Panc1 (cell line): ENCODE measurements at regions not wholly inside any gene's neighbourhood (a gene's known extent, or its start where the extent isn't known, plus 50 kb on each side); places are given as distances from the start of the nearest gene placed in this dataset.
"Not testable (repeated sequence)": the region's sequence is repeated elsewhere in the genome, so short reads cannot be mapped to it uniquely, and the experiment has no call there.

Experiments used
- ATAC-seq: fragments of 200-7000 bp; cut with Tn5 transposase; 2 replicates; pipeline ENCODE4 v1.9.1; 2020; ENCODE audit warnings: mild to moderate bottlenecking, moderate library complexity
- BruUV-seq: library from RNA; stranded (reverse); fragments of 400-500 nt; replicated peaks from 2 replicates; lab custom pipeline; 2021; lab: Mats Ljungman, UMichigan
- CTCF ChIA-PET: fragments of 300-600 bp; sonication (Branson Sonifier 250); formaldehyde crosslinking; loops from one replicate; lab custom pipeline; 2022; ENCODE audit warnings: antibody characterized with exemption; lab: Charles Lee
- POLR2A ChIA-PET: fragments of 300-600 bp; sonication (Branson Sonifier 250); formaldehyde crosslinking; loops from one replicate; lab custom pipeline; 2022; ENCODE audit warnings: antibody characterized with exemption; lab: Charles Lee
- DNase-seq: peaks from one replicate; pipeline ENCODE4 v3.0.0-alpha.2; 2010; ENCODE audit warnings: low read depth, low spot score
- H3K27ac ChIP-seq: 2 replicates; pipeline ENCODE4 v1.5.1; 2011; ENCODE audit warnings: mild to moderate bottlenecking, low read length, inconsistent platforms
- H3K27me3 ChIP-seq: fragments of 200-500 bp; sonication (Bioruptor generic); 2 replicates; pipeline ENCODE4 v1.6.0; 2014; ENCODE audit warnings: low read length, inconsistent platforms; ENCODE audit not compliant: control insufficient read depth, insufficient read depth
- H3K36me3 ChIP-seq: fragments of 200-500 bp; sonication (Bioruptor generic); 2 replicates; pipeline ENCODE4 v1.5.1; 2014; ENCODE audit warnings: inconsistent platforms, mild to moderate bottlenecking, low read length, moderate library complexity; ENCODE audit not compliant: control insufficient read depth, insufficient read depth
- H3K4me1 ChIP-seq: 2 replicates; pipeline ENCODE4 v1.5.1; 2011; ENCODE audit warnings: inconsistent platforms, mild to moderate bottlenecking, low read length, moderate library complexity; ENCODE audit not compliant: control insufficient read depth, insufficient read depth
- H3K4me3 ChIP-seq, 2 experiments: 2 replicates each; pipeline ENCODE4 v1.5.1; 2011 to 2012; ENCODE audit warnings: low read depth in 2 of 2, low read length in 2 of 2, mild to moderate bottlenecking in 2 of 2, inconsistent platforms in 1 of 2, moderate library complexity in 1 of 2
- H3K9me3 ChIP-seq: fragments of 200-500 bp; sonication (Bioruptor generic); 2 replicates; pipeline ENCODE4 v1.5.1; 2014; ENCODE audit warnings: low read depth, mild to moderate bottlenecking, inconsistent platforms, low read length, moderate library complexity; ENCODE audit not compliant: control insufficient read depth, insufficient read depth
- POLR2AphosphoS5 ChIP-seq: IDR thresholded peaks from 2 replicates; pipeline ENCODE4 v1.6.1; 2012; ENCODE audit warnings: mild to moderate bottlenecking, low read depth, low read length, moderate library complexity
- SIN3A ChIP-seq: IDR thresholded peaks from 2 replicates; pipeline ENCODE4 v1.6.1; 2012; ENCODE audit warnings: low read depth, mild to moderate bottlenecking, low read length, moderate library complexity, borderline replicate concordance; ENCODE audit not compliant: insufficient read depth
- TCF7L2 ChIP-seq: IDR thresholded peaks from 2 replicates; pipeline ENCODE4 v1.6.1; 2011; ENCODE audit warnings: mild to moderate bottlenecking, low read depth, low read length, inconsistent platforms
- in situ Hi-C: cut with HindIII; loops from 2 replicates; pipeline ENCODE4 v1.10.0; 2016; ENCODE audit warnings: low sequenced_read_pairs, low pct_unique_long_range_greater_than_20kb
- intact Hi-C: fragments of 100-400 bp; cut with micrococcal nuclease; formaldehyde crosslinking; loops from one replicate; pipeline ENCODE4 v1.10.0; 2022; ENCODE audit not compliant: unreplicated experiment
- TF ChIP-seq, protein P1 (sequence below): fragments of 450-650 bp; IDR thresholded peaks from 2 replicates; pipeline ENCODE4 v1.5.1; 2017; ENCODE audit warnings: mild to moderate bottlenecking
- TF ChIP-seq, protein P2 (sequence below), 2 experiments: IDR thresholded peaks; 2 replicates each; pipeline ENCODE4 v1.6.1; 2011 to 2012; ENCODE audit warnings: low read depth in 2 of 2, control low read depth in 1 of 2, low read length in 1 of 2, mild to moderate bottlenecking in 1 of 2, moderate library complexity in 1 of 2; ENCODE audit not compliant: insufficient read depth in 1 of 2

DNA sequence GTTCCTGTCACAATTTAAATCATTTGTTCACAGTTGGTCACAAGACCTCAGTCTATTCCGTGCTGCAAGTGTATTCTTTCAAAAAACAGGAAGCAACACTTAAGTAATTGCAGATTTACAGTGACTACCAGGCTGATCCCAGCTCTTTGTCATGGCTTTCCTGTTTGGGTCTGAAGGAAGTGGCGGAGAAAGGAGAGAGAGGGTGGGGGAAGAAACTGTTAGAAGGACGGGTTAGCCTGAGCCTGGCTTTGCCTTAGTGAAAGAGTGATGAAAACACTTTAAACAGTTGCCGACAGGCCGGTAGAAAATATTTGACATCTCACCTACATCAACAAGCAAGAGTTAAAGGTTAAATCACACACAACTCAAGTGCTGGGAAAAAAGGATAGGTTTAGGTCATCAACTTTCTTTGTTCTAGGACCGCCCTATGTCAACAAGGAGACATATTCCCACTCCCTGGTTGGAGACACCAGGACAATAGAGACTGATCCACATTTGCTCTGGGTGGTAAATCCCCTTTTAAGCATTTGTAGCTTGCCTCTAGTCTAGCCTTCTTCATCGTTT lies 102.2 kb upstream of the DAB2 start:
- Histone ChIP-seq H3K4me3 (no peak overlapping the region), H3K36me3 (no peaks in the 10 kb centered on the region), H3K9me3 (no peaks in the 10 kb centered on the region), H3K4me1 (no peaks in the 10 kb centered on the region), H3K27me3 (no peaks in the 10 kb centered on the region), H3K27ac (no peak overlapping the region)
- TF ChIP-seq POLR2AphosphoS5, result no peak
- TF ChIP-seq SIN3A, result no peak
- TF ChIP-seq TCF7L2, result no peak
- TF ChIP-seq, protein P1, sequence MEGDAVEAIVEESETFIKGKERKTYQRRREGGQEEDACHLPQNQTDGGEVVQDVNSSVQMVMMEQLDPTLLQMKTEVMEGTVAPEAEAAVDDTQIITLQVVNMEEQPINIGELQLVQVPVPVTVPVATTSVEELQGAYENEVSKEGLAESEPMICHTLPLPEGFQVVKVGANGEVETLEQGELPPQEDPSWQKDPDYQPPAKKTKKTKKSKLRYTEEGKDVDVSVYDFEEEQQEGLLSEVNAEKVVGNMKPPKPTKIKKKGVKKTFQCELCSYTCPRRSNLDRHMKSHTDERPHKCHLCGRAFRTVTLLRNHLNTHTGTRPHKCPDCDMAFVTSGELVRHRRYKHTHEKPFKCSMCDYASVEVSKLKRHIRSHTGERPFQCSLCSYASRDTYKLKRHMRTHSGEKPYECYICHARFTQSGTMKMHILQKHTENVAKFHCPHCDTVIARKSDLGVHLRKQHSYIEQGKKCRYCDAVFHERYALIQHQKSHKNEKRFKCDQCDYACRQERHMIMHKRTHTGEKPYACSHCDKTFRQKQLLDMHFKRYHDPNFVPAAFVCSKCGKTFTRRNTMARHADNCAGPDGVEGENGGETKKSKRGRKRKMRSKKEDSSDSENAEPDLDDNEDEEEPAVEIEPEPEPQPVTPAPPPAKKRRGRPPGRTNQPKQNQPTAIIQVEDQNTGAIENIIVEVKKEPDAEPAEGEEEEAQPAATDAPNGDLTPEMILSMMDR, result no peak
- TF ChIP-seq, protein P2, sequence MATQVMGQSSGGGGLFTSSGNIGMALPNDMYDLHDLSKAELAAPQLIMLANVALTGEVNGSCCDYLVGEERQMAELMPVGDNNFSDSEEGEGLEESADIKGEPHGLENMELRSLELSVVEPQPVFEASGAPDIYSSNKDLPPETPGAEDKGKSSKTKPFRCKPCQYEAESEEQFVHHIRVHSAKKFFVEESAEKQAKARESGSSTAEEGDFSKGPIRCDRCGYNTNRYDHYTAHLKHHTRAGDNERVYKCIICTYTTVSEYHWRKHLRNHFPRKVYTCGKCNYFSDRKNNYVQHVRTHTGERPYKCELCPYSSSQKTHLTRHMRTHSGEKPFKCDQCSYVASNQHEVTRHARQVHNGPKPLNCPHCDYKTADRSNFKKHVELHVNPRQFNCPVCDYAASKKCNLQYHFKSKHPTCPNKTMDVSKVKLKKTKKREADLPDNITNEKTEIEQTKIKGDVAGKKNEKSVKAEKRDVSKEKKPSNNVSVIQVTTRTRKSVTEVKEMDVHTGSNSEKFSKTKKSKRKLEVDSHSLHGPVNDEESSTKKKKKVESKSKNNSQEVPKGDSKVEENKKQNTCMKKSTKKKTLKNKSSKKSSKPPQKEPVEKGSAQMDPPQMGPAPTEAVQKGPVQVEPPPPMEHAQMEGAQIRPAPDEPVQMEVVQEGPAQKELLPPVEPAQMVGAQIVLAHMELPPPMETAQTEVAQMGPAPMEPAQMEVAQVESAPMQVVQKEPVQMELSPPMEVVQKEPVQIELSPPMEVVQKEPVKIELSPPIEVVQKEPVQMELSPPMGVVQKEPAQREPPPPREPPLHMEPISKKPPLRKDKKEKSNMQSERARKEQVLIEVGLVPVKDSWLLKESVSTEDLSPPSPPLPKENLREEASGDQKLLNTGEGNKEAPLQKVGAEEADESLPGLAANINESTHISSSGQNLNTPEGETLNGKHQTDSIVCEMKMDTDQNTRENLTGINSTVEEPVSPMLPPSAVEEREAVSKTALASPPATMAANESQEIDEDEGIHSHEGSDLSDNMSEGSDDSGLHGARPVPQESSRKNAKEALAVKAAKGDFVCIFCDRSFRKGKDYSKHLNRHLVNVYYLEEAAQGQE (IDR thresholded peaks at IDR 0.05; ENCODE audit: insufficient read depth in 1 of 2, low read depth in 2 of 2, low read length in 1 of 2), result no peak
- no peak for DNase-seq
- POLR2A ChIA-PET, result no interaction called here
- BruUV-seq, result no TSS peak
- in situ Hi-C loops, result no loop called here
- CTCF ChIA-PET, result no interaction called here
- intact Hi-C loops, result no loop called here
- no peak for ATAC-seq

DNA sequence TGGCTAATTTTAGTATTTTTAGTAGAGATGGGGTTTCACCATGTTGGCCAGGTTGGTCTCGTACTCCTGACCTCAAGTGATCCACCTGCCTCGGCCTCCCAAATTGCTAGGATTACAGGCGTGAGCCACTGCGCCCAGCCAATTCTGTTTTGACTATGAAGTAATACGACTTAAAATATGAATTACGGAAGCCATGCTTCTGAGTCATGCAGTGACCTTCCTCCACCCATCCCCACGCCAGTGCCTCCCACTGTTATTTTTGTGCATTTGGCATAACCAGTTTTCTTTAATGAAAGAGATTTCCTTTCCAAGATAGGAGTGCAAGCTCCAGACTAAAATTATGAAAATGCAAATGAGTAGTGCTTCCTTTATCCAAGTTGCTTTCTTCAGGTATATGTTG lies 101.0 kb upstream of the DAB2 start:
- H3K27me3 ChIP-seq, H3K27ac ChIP-seq, POLR2A ChIA-PET, H3K36me3 ChIP-seq, DNase-seq, BruUV-seq, in situ Hi-C loops, intact Hi-C loops, CTCF ChIA-PET, ATAC-seq, H3K9me3 ChIP-seq, H3K4me3 ChIP-seq, H3K4me1 ChIP-seq: not testable (repeated sequence)

DNA sequence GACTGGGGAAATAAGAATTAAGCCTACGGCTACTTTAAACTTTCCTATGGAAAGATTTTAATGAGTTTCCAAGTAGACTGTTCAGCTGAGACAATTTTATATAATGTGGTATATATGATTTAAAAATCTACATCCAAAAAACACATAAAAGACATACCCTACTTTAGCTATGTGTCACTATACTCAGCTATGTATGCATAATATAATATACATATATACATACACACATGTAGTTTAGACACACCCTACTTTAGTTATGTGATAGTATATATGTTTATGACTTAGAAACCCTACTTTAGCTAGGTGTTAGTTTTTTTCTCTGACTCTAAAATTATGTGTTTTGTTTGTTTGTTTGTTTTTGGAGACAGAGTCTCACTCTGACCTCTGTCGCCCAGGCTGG lies 100.5 kb upstream of the DAB2 start:
- Histone ChIP-seq H3K27ac (no peak overlapping the region), H3K27me3 (no peaks in the 10 kb centered on the region), H3K9me3 (no peaks in the 10 kb centered on the region), H3K4me3 (no peak overlapping the region), H3K4me1 (no peaks in the 10 kb centered on the region), H3K36me3 (no peaks in the 10 kb centered on the region)
- TF ChIP-seq POLR2AphosphoS5 (no peak), SIN3A (no peak), TCF7L2 (no peak)
- TF ChIP-seq, protein P1, result no peak
- TF ChIP-seq, protein P2 (IDR thresholded peaks at IDR 0.05; ENCODE audit: insufficient read depth in 1 of 2, low read depth in 2 of 2, low read length in 1 of 2), result no peak
- ATAC-seq (no peak), DNase-seq (no peak)
- no TSS peak for BruUV-seq
- ChIA-PET POLR2A (no interaction called here), CTCF (no interaction called here)
- intact Hi-C loops (no loop called here), in situ Hi-C loops (no loop called here)
